ENCODE measurements at regions not wholly inside any gene's neighbourhood (a gene's known extent, or its start where the extent isn't known, plus 50 kb on each side); places are given as distances from the start of the nearest gene placed in this dataset.

DNA sequence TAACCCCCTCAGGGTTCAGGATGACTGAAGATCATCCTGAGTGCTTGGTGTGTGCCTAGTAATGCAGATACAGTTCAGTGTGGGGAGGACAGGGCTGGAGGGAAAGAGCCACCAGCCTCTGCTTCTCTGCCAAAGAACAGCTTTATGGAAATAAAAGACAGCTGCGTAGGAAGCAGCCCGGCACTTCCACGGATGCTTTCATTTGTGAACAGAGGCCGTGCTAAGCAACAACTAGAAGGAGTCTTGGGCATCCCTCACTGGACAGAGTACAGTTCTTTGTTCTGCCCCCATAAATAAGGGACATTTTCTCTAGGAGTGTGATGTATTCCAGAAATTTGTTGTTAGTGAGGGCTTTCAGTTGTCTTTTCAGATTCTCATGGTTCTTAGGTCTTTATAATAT lies 194.8 kb upstream of the RGMA start (continued):
- no peak for TF ChIP-seq SMARCA5 (IDR thresholded peaks at IDR 0.05)
- TF ChIP-seq SP1 (IDR thresholded peaks at IDR 0.05; ENCODE audit: low read depth, low read length): no peak
- TF ChIP-seq YBX1 (IDR thresholded peaks at IDR 0.05): no peak

DNA sequence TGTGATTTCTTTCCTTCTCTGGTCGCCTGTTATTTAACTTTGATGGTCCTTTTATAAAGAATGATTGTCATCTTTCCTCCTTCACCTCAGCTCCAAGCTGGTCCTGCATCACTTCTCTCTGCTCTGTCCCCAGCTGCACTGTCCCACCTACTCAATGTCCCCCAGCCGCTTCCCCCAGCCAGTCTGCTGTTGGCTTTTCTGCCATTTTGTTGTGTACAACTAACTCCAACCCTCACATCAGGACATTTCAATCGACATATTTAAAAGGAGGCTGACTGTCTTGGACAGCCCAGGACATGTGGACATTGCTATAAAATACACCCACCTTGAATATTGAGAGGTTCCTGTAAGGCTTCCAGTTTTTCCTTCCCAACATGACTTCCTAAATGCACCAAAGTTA lies 193.8 kb upstream of the RGMA start:
- Histone ChIP-seq H3K4me3 (no peak overlapping the region), H3K4me2 (ENCODE audit: control insufficient read depth, insufficient read depth) (no peak overlapping the region), H2AFZ (ENCODE audit: control insufficient read depth, low read depth, low read length) (no peak overlapping the region), H4K20me1 (ENCODE audit: control insufficient read depth, insufficient read depth) (no peaks in the 10 kb centered on the region), H3K27ac (ENCODE audit: control insufficient read depth, insufficient read depth) (no peak overlapping the region), H3K27me3 (replicated peaks in 1 of 2; ENCODE audit: control insufficient read depth in 2 of 2, insufficient read depth in 2 of 2, low read length in 1 of 2) (peaks cover 0 to 4% of the 10 kb centered on the region in 2 experiments; a peak in 2 of 4 replicates), H3K9ac (ENCODE audit: control insufficient read depth, insufficient read depth, low read length) (no peak overlapping the region), H3K36me3 (ENCODE audit: control insufficient read depth in 2 of 2, insufficient read depth in 2 of 2, low read length in 1 of 2) (no peaks in the 10 kb centered on the region), H3K4me1 (ENCODE audit: control insufficient read depth, insufficient read depth, low read length) (no peaks in the 10 kb centered on the region), H3K79me2 (ENCODE audit: control insufficient read depth, insufficient read depth, low read length) (no peaks in the 10 kb centered on the region), H3K9me3 (replicated peaks; ENCODE audit: control insufficient read depth, insufficient read depth, low read length) (no peaks in the 10 kb centered on the region)
- FAIRE-seq (no peak), ATAC-seq (no peak), DNase-seq (ENCODE audit: low read depth, low spot score) (no peak)
- 0% methylated on average over 3 of the region's 3 CpGs for WGBS (ENCODE audit: insufficient coverage, insufficient replicate concordance, low lambda C conversion rate, missing lambda C conversion rate)
- ChIA-PET RAD21 (ENCODE audit: unreplicated experiment) (no interaction called here), SMC1A (ENCODE audit: uncharacterized antibody, unreplicated experiment) (no interaction called here), CTCF (no interaction called here), POLR2A (no interaction called here)
- in situ Hi-C loops (cut with MboI) (no loop called here), intact Hi-C loops (cut with micrococcal nuclease; ENCODE audit: unreplicated experiment) (no loop called here)
- TF ChIP-seq SUPT20H (IDR thresholded peaks at IDR 0.05; ENCODE audit: borderline replicate concordance, control insufficient read depth, low read depth, low read length): no peak
- TF ChIP-seq NR2C1 (IDR thresholded peaks at IDR 0.05): no peak
- TF ChIP-seq NFYA (IDR thresholded peaks at IDR 0.05; ENCODE audit: borderline replicate concordance, low read depth, low read length): no peak
- no peak for TF ChIP-seq SP1 (IDR thresholded peaks at IDR 0.05; ENCODE audit: low read depth, low read length)
- TF ChIP-seq CEBPB (IDR thresholded peaks at IDR 0.05; ENCODE audit: borderline replicate concordance in 1 of 2, low read depth in 2 of 2, low read length in 2 of 2): no peak
- TF ChIP-seq NFYB (IDR thresholded peaks at IDR 0.05; ENCODE audit: insufficient read depth, low read depth, low read length): no peak
- TF ChIP-seq CUX1 (IDR thresholded peaks at IDR 0.05; ENCODE audit: insufficient replicate concordance, low read depth, low read length): no peak
- TF ChIP-seq SPI1 (IDR thresholded peaks at IDR 0.05; ENCODE audit: borderline replicate concordance, insufficient read depth, low read depth, low read length): no peak
- no peak for TF ChIP-seq DPF2 (IDR thresholded peaks at IDR 0.05)
- TF ChIP-seq MYC (IDR thresholded peaks at IDR 0.05; ENCODE audit: insufficient read depth, insufficient read length, insufficient replicate concordance, low read length, severe bottlenecking): no peak
- no peak for TF ChIP-seq MYB (IDR thresholded peaks at IDR 0.05; ENCODE audit: borderline replicate concordance, low read depth, low read length)
- BruUV-seq (replicated peaks): no TSS peak

All from GM12878 (cell line).